D721Med (cell line): ENCODE measurements at regions not wholly inside any gene's neighbourhood (a gene's known extent, or its start where the extent isn't known, plus 50 kb on each side); places are given as distances from the start of the nearest gene placed in this dataset.

Source experiments
- DNase-seq: peaks from one replicate; pipeline ENCODE4 v3.0.0; 2011; ENCODE audit warnings: low spot score; ENCODE audit not compliant: insufficient read length
- FAIRE-seq: peaks from 2 replicates; lab custom pipeline; 2011; peaks lifted over from hg19 to GRCh38; lab: Jason Lieb, UNC
- CTCF ChIP-seq: IDR thresholded peaks from 2 replicates; pipeline ENCODE4 v1.5.1; 2012; ENCODE audit warnings: mild to moderate bottlenecking, control low read depth; ENCODE audit not compliant: insufficient read depth; ENCODE audit errors: missing control alignments

GRCh38 chr2:107585851-107586250 lies 240.8 kb upstream of the RGPD4 start:
- no peak for TF ChIP-seq CTCF
- FAIRE-seq (no peak), DNase-seq (no peak)

GRCh38 chr2:107588181-107588580 lies 238.5 kb upstream of the RGPD4 start:
- DNase-seq: no peak
- no peak for TF ChIP-seq CTCF
- FAIRE-seq: no peak

- no peak for TF ChIP-seq CTCF
- FAIRE-seq: no peak
- no peak for DNase-seq
These were observed 237.6 kb upstream of the RGPD4 start for GRCh38 chr2:107589079-107589491.

- DNase-seq: no peak
- no peak for FAIRE-seq
- TF ChIP-seq CTCF: no peak
These were observed 235.0 kb upstream of the RGPD4 start for GRCh38 chr2:107591561-107592279.

- no peak for DNase-seq
- no peak for TF ChIP-seq CTCF
- FAIRE-seq: no peak
These were observed 234.4 kb upstream of the RGPD4 start for GRCh38 chr2:107592280-107592624.

- no peak for TF ChIP-seq CTCF
- FAIRE-seq (no peak), DNase-seq (no peak)
These were observed 231.4 kb upstream of the RGPD4 start for GRCh38 chr2:107595285-107595684.

- no peak for TF ChIP-seq CTCF
- no peak for DNase-seq
- no peak for FAIRE-seq
These were observed 230.9 kb upstream of the RGPD4 start for GRCh38 chr2:107595749-107596148.
